Pancreas (tissue), 10 donors: ENCODE measurements at regions not wholly inside any gene's neighbourhood (a gene's known extent, or its start where the extent isn't known, plus 50 kb on each side); places are given as distances from the start of the nearest gene placed in this dataset.

Source experiments
- ATAC-seq, 4 donors: fragments of 200-7000 bp; cut with Tn5 transposase; one replicate each; pipeline versions ENCODE4 v1.8.0 to v1.9.1; 2020; ENCODE audit warnings: mild to moderate bottlenecking in 4 of 4, moderate library complexity in 4 of 4
- DNase-seq, 6 donors: peaks; one replicate each; pipeline ENCODE4 v3.0.0-alpha.2; 2020
- FAIRE-seq: peaks from 2 replicates; lab custom pipeline; 2012; peaks lifted over from hg19 to GRCh38; lab: Jason Lieb, UNC
- H3K27ac ChIP-seq, 4 donors: fragments of 200-600 bp; sonication (generic); 1 replicate in 3 of 4; 2 replicates in 1 of 4; pipeline versions ENCODE4 v1.5.0 to v1.8.0; 2020
- H3K27me3 ChIP-seq, 4 donors: fragments of 200-600 bp; one replicate each; pipeline ENCODE4 v1.8.0; 2021
- H3K36me3 ChIP-seq, 3 donors: fragments of 200-600 bp; sonication (generic) in 1 of 3; one replicate each; pipeline versions ENCODE4 v1.5.0 to v1.8.0; 2020 to 2021
- H3K4me1 ChIP-seq, 3 donors: fragments of 200-600 bp; one replicate each; pipeline ENCODE4 v1.8.0; 2021
- H3K4me3 ChIP-seq, 4 donors: fragments of 200-600 bp; sonication (generic) in 2 of 4; one replicate each; pipeline versions ENCODE4 v1.5.0 to v1.8.0; 2020 to 2021
- H3K9me3 ChIP-seq, 4 donors: fragments of 200-600 bp; one replicate each; pipeline ENCODE4 v1.8.0; 2021
- CTCF ChIP-seq, 4 donors: fragments of 200-600 bp; sonication (generic) in 3 of 4; IDR thresholded peaks; one replicate each; pipeline versions ENCODE4 v1.5.0 to v1.8.0; 2021; ENCODE audit warnings: antibody characterized with exemption in 4 of 4
- WGBS, 2 donors: extraction: QIAGEN DNeasy Blood & Tissue Kit; methylation state at CpG; one replicate each; pipeline ENCODE4 v1.1.7; 2013; 5-methylcytosine and 5-hydroxymethylcytosine counted together
- intact Hi-C, 3 donors: fragments of 100-400 bp; cut with DNase I; formaldehyde crosslinking; loops; one replicate each; pipeline versions ENCODE4 v1.11.1 to v1.14.2; 2022
- donor health status: healthy with polysubstance abuse.
- donor health status: DM: no; HTN: no; CAD: no; lungs with moderate emphysema.
- donor health status: DM: no; HTN: no; CAD: no.
- donor health status: control.
- donor health status: control.
- donor health status: Bipolar disorder and iron deficiency.
- donor health status: DM: yes; HTN: yes; CAD: no.
- donor health status: DM: no; HTN: no; CAD: no.
- donor health status: DM: no; HTN: no; CAD: no.
- donor health status: DM: yes; HTN: yes; CAD: no.

- H3K36me3 ChIP-seq = no peaks in the 10 kb centered on the region
- H3K27ac ChIP-seq = no peak overlapping the region
- no peak for TF ChIP-seq CTCF (IDR thresholded peaks at IDR 0.05)
- no peak for FAIRE-seq
- intact Hi-C loops = no loop called here
- 77 to 78% methylated on average over 2 of the region's 2 CpGs for WGBS, 2 donors
- no peak for DNase-seq
- no peaks in the 10 kb centered on the region for H3K9me3 ChIP-seq
- ATAC-seq = peak in 1 of 4 donors; percentile 47
- H3K4me3 ChIP-seq = no peak overlapping the region
- H3K4me1 ChIP-seq = no peaks in the 10 kb centered on the region
- no peaks in the 10 kb centered on the region for H3K27me3 ChIP-seq
Measured at GRCh38 chr12:105946493-105946901, 192.3 kb downstream of the NUAK1 start.

GRCh38 chr12:105947906-105948305, 190.8 kb downstream of the NUAK1 start:
- H3K27me3 ChIP-seq = no peaks in the 10 kb centered on the region
- TF ChIP-seq CTCF (IDR thresholded peaks at IDR 0.05) = no peak
- 62 to 83% methylated on average over 5 of the region's 5 CpGs for WGBS, 2 donors
- intact Hi-C loops = no loop called here
- FAIRE-seq (no peak), ATAC-seq (peak in 1 of 4 donors; percentile 34), DNase-seq (no peak)
- H3K9me3 ChIP-seq = no peaks in the 10 kb centered on the region
- no peak overlapping the region for H3K27ac ChIP-seq
- no peaks in the 10 kb centered on the region for H3K4me1 ChIP-seq
- H3K4me3 ChIP-seq = no peak overlapping the region
- H3K36me3 ChIP-seq = no peaks in the 10 kb centered on the region

- no peak for FAIRE-seq
- H3K4me1 ChIP-seq = no peaks in the 10 kb centered on the region
- peak in 2 of 4 donors; percentile 62 to 67 for ATAC-seq
- no peak for TF ChIP-seq CTCF (IDR thresholded peaks at IDR 0.05)
- H3K36me3 ChIP-seq = no peaks in the 10 kb centered on the region
- H3K4me3 ChIP-seq = no peak overlapping the region
- no peak overlapping the region for H3K27ac ChIP-seq
- no peaks in the 10 kb centered on the region for H3K9me3 ChIP-seq
- no peak for DNase-seq
- WGBS, 2 donors = 49 to 59% methylated on average over 4 of the region's 4 CpGs
- H3K27me3 ChIP-seq = no peaks in the 10 kb centered on the region
- intact Hi-C loops = no loop called here
Measured at GRCh38 chr12:105948331-105948730, 190.4 kb downstream of the NUAK1 start.

- H3K9me3 ChIP-seq = no peaks in the 10 kb centered on the region
- no peak for ATAC-seq
- H3K27me3 ChIP-seq = no peaks in the 10 kb centered on the region
- H3K27ac ChIP-seq = no peak overlapping the region
- FAIRE-seq = no peak
- intact Hi-C loops = no loop called here
- no peak overlapping the region for H3K4me3 ChIP-seq
- TF ChIP-seq CTCF (IDR thresholded peaks at IDR 0.05) = no peak
- H3K4me1 ChIP-seq = no peaks in the 10 kb centered on the region
- no peak for DNase-seq
- H3K36me3 ChIP-seq = no peaks in the 10 kb centered on the region
Measured at GRCh38 chr12:105949391-105949790, 189.4 kb downstream of the NUAK1 start.

- intact Hi-C loops = no loop called here
- 72 to 79% methylated on average over 2 of the region's 2 CpGs for WGBS, 2 donors
- Histone ChIP-seq H3K36me3 (no peaks in the 10 kb centered on the region), H3K4me3 (no peak overlapping the region), H3K27ac (no peak overlapping the region), H3K27me3 (no peaks in the 10 kb centered on the region), H3K4me1 (no peaks in the 10 kb centered on the region), H3K9me3 (no peaks in the 10 kb centered on the region)
- no peak for TF ChIP-seq CTCF (IDR thresholded peaks at IDR 0.05)
- no peak for DNase-seq
- no peak for FAIRE-seq
- ATAC-seq = no peak
Measured at GRCh38 chr12:105951732-105952131, 187.0 kb downstream of the NUAK1 start.
